ENCODE measurements at regions not wholly inside any gene's neighbourhood (a gene's known extent, or its start where the extent isn't known, plus 50 kb on each side); places are given as distances from the start of the nearest gene placed in this dataset.
A peak's percentile ranks its signal among the peaks of the same experiment; 100 is the strongest.

- H3K9me3 ChIP-seq (ENCODE audit: control insufficient read depth in 1 of 2, low read length in 2 of 2) = no peaks in the 10 kb centered on the region
- no peaks in the 10 kb centered on the region for H3K36me3 ChIP-seq (ENCODE audit: control insufficient read depth in 1 of 2, insufficient read depth in 2 of 2, low read length in 2 of 2)
- H3K27ac ChIP-seq (ENCODE audit: low read length) = no peak overlapping the region
- H3K27me3 ChIP-seq (ENCODE audit: low read depth, low read length) = no peaks in the 10 kb centered on the region
- no peak overlapping the region for H3K4me3 ChIP-seq (ENCODE audit: low read depth in 1 of 2, low read length in 2 of 2)
- H3K4me1 ChIP-seq (ENCODE audit: control insufficient read depth in 1 of 2, insufficient read depth in 2 of 2, low read length in 2 of 2) = peaks cover 0 to 4% of the 10 kb centered on the region in 2 donors
Observed at GRCh38 chr2:105649534-105649933, 95.2 kb upstream of the NCK2 start.

GRCh38 chr2:105647731-105648130 is 97.0 kb upstream of the NCK2 start:
- Histone ChIP-seq H3K27ac (ENCODE audit: low read length) (no peak overlapping the region), H3K36me3 (ENCODE audit: control insufficient read depth in 1 of 2, insufficient read depth in 2 of 2, low read length in 2 of 2) (no peaks in the 10 kb centered on the region), H3K4me1 (ENCODE audit: control insufficient read depth in 1 of 2, insufficient read depth in 2 of 2, low read length in 2 of 2) (peaks cover 0 to 4% of the 10 kb centered on the region in 2 donors), H3K4me3 (ENCODE audit: low read depth in 1 of 2, low read length in 2 of 2) (no peak overlapping the region), H3K9me3 (ENCODE audit: control insufficient read depth in 1 of 2, low read length in 2 of 2) (no peaks in the 10 kb centered on the region), H3K27me3 (ENCODE audit: low read depth, low read length) (no peaks in the 10 kb centered on the region)

- no peaks in the 10 kb centered on the region for H3K9me3 ChIP-seq (ENCODE audit: control insufficient read depth in 1 of 2, low read length in 2 of 2)
- H3K27ac ChIP-seq (ENCODE audit: low read length) = no peak overlapping the region
- peaks cover 0 to 4% of the 10 kb centered on the region in 2 donors for H3K4me1 ChIP-seq (ENCODE audit: control insufficient read depth in 1 of 2, insufficient read depth in 2 of 2, low read length in 2 of 2)
- H3K27me3 ChIP-seq (ENCODE audit: low read depth, low read length) = no peaks in the 10 kb centered on the region
- H3K4me3 ChIP-seq (ENCODE audit: low read depth in 1 of 2, low read length in 2 of 2) = no peak overlapping the region
- H3K36me3 ChIP-seq (ENCODE audit: control insufficient read depth in 1 of 2, insufficient read depth in 2 of 2, low read length in 2 of 2) = no peaks in the 10 kb centered on the region
Observed at GRCh38 chr2:105646774-105647076, 98.0 kb upstream of the NCK2 start.

GRCh38 chr2:105645938-105646773 is 98.6 kb upstream of the NCK2 start:
- Histone ChIP-seq H3K27me3 (ENCODE audit: low read depth, low read length) (no peaks in the 10 kb centered on the region), H3K36me3 (ENCODE audit: control insufficient read depth in 1 of 2, insufficient read depth in 2 of 2, low read length in 2 of 2) (no peaks in the 10 kb centered on the region), H3K4me3 (ENCODE audit: low read depth in 1 of 2, low read length in 2 of 2) (no peak overlapping the region), H3K9me3 (ENCODE audit: control insufficient read depth in 1 of 2, low read length in 2 of 2) (no peaks in the 10 kb centered on the region), H3K27ac (ENCODE audit: low read length) (no peak overlapping the region), H3K4me1 (ENCODE audit: control insufficient read depth in 1 of 2, insufficient read depth in 2 of 2, low read length in 2 of 2) (peaks cover 0 to 4% of the 10 kb centered on the region in 2 donors)

DNA sequence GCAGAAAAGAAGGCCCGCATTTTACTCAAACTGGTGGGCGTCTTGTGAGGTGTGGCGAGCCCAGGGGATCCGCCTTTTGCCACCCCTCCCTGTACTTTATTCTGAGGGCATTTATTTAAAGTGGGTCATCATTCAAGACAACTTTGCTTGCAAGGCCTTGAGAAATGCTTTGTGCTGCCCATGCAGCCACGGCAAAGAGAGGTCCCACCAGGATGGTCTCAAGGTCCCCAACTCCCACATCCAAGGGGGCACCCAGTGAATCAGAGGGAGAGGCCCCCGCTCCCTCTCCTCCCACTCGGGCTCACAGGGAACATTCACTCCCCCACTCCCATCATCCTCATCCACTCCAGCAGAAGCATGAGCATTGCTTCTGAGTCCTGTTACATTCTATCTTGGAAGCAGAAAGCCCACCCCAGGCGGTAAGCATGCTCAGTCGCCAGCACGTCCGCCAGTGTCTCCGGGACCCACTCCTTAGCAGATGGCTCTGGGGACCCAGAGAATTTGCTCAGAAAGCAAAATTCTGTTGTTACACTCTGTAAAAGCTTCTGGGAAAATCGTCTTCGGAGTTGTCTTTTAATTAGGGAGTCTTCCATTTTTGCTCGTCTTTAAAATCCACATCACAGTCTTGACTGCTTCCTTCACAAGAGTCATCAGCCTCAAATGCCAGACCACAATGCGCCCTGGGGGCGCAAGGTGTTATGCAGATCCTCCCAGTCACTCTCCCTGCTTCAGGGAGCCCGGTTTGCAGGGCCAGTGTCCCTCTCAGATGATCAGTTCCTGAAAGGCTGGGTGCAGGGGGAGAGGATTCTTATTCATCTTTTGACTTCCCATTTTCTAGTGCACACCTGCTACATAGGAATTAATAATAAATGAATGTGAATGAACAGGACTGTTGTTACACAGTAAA is 99.4 kb upstream of the NCK2 start:
- Histone ChIP-seq H3K27ac (ENCODE audit: low read length) (peak overlapping the region; percentile 49), H3K36me3 (ENCODE audit: control insufficient read depth in 1 of 2, insufficient read depth in 2 of 2, low read length in 2 of 2) (no peaks in the 10 kb centered on the region)

GRCh38 chr2:105644174-105644980 is 100.3 kb upstream of the NCK2 start:
- H3K27ac ChIP-seq (ENCODE audit: low read length) = peak overlapping the region; percentile 49
- no peaks in the 10 kb centered on the region for H3K9me3 ChIP-seq (ENCODE audit: control insufficient read depth in 1 of 2, low read length in 2 of 2)
- H3K36me3 ChIP-seq (ENCODE audit: control insufficient read depth in 1 of 2, insufficient read depth in 2 of 2, low read length in 2 of 2) = no peaks in the 10 kb centered on the region
- H3K27me3 ChIP-seq (ENCODE audit: low read depth, low read length) = no peaks in the 10 kb centered on the region
- H3K4me3 ChIP-seq (ENCODE audit: low read depth in 1 of 2, low read length in 2 of 2) = no peak overlapping the region
- no peaks in the 10 kb centered on the region for H3K4me1 ChIP-seq (ENCODE audit: control insufficient read depth in 1 of 2, insufficient read depth in 2 of 2, low read length in 2 of 2)

More for the DNA sequence above, 99.4 kb upstream of the NCK2 start:
- H3K9me3 ChIP-seq (ENCODE audit: control insufficient read depth in 1 of 2, low read length in 2 of 2) = no peaks in the 10 kb centered on the region
- H3K27me3 ChIP-seq (ENCODE audit: low read depth, low read length) = no peaks in the 10 kb centered on the region
- H3K4me3 ChIP-seq (ENCODE audit: low read depth in 1 of 2, low read length in 2 of 2) = no peak overlapping the region
- no peaks in the 10 kb centered on the region for H3K4me1 ChIP-seq (ENCODE audit: control insufficient read depth in 1 of 2, insufficient read depth in 2 of 2, low read length in 2 of 2)

- no peak overlapping the region for H3K4me3 ChIP-seq (ENCODE audit: low read depth in 1 of 2, low read length in 2 of 2)
- no peaks in the 10 kb centered on the region for H3K36me3 ChIP-seq (ENCODE audit: control insufficient read depth in 1 of 2, insufficient read depth in 2 of 2, low read length in 2 of 2)
- H3K27me3 ChIP-seq (ENCODE audit: low read depth, low read length) = no peaks in the 10 kb centered on the region
- H3K4me1 ChIP-seq (ENCODE audit: control insufficient read depth in 1 of 2, insufficient read depth in 2 of 2, low read length in 2 of 2) = no peaks in the 10 kb centered on the region
- no peak overlapping the region for H3K27ac ChIP-seq (ENCODE audit: low read length)
- no peaks in the 10 kb centered on the region for H3K9me3 ChIP-seq (ENCODE audit: control insufficient read depth in 1 of 2, low read length in 2 of 2)
Observed at GRCh38 chr2:105643405-105644173, 101.1 kb upstream of the NCK2 start.

DNA sequence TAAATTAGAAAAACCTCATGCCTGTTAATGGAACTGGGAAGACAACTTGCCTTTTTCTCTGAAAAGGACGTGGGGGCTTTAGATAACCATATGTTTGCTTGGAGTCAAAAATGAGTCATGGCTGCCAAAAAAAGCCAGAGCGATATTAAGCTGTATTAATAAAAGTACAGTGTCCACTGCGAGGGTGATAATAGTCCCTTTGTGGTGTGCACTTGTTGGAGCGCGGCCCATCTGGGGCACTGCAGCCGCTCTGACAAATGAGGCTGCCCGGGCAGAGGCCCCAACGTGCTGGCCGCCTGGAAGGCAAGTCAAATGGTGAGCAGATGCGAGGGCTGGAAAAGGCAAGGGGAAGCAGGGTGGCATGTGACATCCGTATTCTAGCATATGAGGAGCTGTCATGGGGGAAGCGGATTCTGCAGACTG is 103.3 kb upstream of the NCK2 start:
- Histone ChIP-seq H3K36me3 (ENCODE audit: control insufficient read depth in 1 of 2, insufficient read depth in 2 of 2, low read length in 2 of 2) (no peaks in the 10 kb centered on the region), H3K27me3 (ENCODE audit: low read depth, low read length) (no peaks in the 10 kb centered on the region), H3K4me3 (ENCODE audit: low read depth in 1 of 2, low read length in 2 of 2) (no peak overlapping the region), H3K27ac (ENCODE audit: low read length) (no peak overlapping the region), H3K9me3 (ENCODE audit: control insufficient read depth in 1 of 2, low read length in 2 of 2) (no peaks in the 10 kb centered on the region), H3K4me1 (ENCODE audit: control insufficient read depth in 1 of 2, insufficient read depth in 2 of 2, low read length in 2 of 2) (no peaks in the 10 kb centered on the region)

DNA sequence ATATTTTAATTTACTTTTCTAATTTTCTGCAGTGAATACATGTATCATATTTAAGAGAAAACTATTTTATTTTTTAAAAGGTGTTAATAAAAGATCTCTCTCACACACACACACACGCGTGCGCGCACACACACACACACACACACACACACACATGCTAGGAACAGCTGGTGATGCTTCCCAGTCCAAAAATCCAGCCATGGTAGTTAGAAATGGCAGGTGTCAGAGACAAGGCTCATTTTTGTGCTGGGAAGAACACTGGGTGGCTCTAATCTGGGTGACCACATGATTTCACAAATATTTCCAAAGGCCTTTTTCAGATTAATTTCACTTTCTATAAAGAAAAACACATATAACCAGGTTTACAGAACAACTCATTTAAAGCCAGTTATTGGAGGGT is 104.5 kb upstream of the NCK2 start:
- no peaks in the 10 kb centered on the region for H3K36me3 ChIP-seq (ENCODE audit: control insufficient read depth in 1 of 2, insufficient read depth in 2 of 2, low read length in 2 of 2)
- H3K4me1 ChIP-seq (ENCODE audit: control insufficient read depth in 1 of 2, insufficient read depth in 2 of 2, low read length in 2 of 2) = no peaks in the 10 kb centered on the region
- no peaks in the 10 kb centered on the region for H3K9me3 ChIP-seq (ENCODE audit: control insufficient read depth in 1 of 2, low read length in 2 of 2)
- no peak overlapping the region for H3K27ac ChIP-seq (ENCODE audit: low read length)
- no peaks in the 10 kb centered on the region for H3K27me3 ChIP-seq (ENCODE audit: low read depth, low read length)
- H3K4me3 ChIP-seq (ENCODE audit: low read depth in 1 of 2, low read length in 2 of 2) = no peak overlapping the region

DNA sequence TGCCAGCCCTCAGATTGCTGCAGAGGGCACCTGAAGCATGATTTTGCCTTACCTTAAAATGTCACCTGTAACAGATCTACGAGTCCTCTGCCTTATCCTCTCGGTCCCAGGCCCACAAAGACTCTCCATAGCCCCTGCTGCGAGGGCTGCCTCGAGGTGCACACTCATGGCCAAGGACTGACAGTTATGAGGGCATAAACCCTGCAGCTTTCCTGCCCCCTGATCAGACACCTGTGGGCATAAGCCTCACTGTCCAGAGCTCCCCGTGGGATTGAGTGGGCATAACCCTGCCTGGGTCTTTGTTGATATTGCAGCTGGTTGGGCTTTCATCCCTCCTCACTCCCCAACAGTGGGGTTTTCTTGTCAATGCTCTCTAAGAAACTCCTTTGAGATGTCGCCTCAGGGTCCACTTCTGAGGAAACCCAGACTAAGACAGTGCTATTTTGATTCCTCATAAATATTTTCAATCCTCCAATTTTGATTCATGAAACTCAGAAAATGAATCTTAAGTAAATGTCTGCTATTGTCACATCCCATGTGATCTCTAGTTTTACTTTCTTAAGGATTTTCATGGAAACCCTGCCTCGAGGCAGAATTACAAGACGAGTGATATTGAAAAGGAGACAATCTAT is 108.5 kb upstream of the NCK2 start:
- Histone ChIP-seq H3K4me1 (ENCODE audit: control insufficient read depth in 1 of 2, insufficient read depth in 2 of 2, low read length in 2 of 2) (no peaks in the 10 kb centered on the region), H3K36me3 (ENCODE audit: control insufficient read depth in 1 of 2, insufficient read depth in 2 of 2, low read length in 2 of 2) (no peaks in the 10 kb centered on the region), H3K9me3 (ENCODE audit: control insufficient read depth in 1 of 2, low read length in 2 of 2) (no peaks in the 10 kb centered on the region), H3K27ac (ENCODE audit: low read length) (no peak overlapping the region), H3K27me3 (ENCODE audit: low read depth, low read length) (no peaks in the 10 kb centered on the region), H3K4me3 (ENCODE audit: low read depth in 1 of 2, low read length in 2 of 2) (no peak overlapping the region)
